Right lobe of liver (tissue), 6 donors: ENCODE measurements at regions not wholly inside any gene's neighbourhood (a gene's known extent, or its start where the extent isn't known, plus 50 kb on each side); places are given as distances from the start of the nearest gene placed in this dataset.

Experiments used
- ATAC-seq, 4 donors: fragments of 200-7000 bp; cut with Tn5 transposase; one replicate each; pipeline ENCODE4 v1.9.1; 2020; ENCODE audit warnings: mild to moderate bottlenecking in 4 of 4, moderate library complexity in 4 of 4
- DNase-seq, 3 donors: peaks; one replicate each; pipeline ENCODE4 v3.0.0-alpha.2; 2020
- H3K27ac ChIP-seq, 3 donors: fragments of 200-600 bp; one replicate each; pipeline ENCODE4 v1.8.0; 2022
- H3K27me3 ChIP-seq, 2 donors: fragments of 200-600 bp; one replicate each; pipeline ENCODE4 v1.8.0; 2022
- H3K36me3 ChIP-seq, 4 donors: fragments of 200-600 bp; sonication (generic) in 1 of 4; one replicate each; pipeline versions ENCODE4 v1.5.1 to v1.8.0; 2017 to 2022; ENCODE audit warnings: control low read depth in 1 of 4
- H3K4me1 ChIP-seq, 4 donors: fragments of 200-600 bp; sonication (generic) in 1 of 4; one replicate each; pipeline versions ENCODE4 v1.5.1 to v1.8.0; 2017 to 2022; ENCODE audit warnings: control low read depth in 1 of 4
- H3K4me3 ChIP-seq, 3 donors: fragments of 200-600 bp; one replicate each; pipeline ENCODE4 v1.8.0; 2022
- H3K9me3 ChIP-seq, 4 donors: fragments of 200-600 bp; sonication (generic) in 1 of 4; one replicate each; pipeline versions ENCODE4 v1.5.1 to v1.8.0; 2017 to 2022; ENCODE audit warnings: control low read depth in 1 of 4
- CTCF ChIP-seq, 4 donors: fragments of 200-600 bp in 3 of 4; fragments of 450-650 bp in 1 of 4; IDR thresholded peaks; one replicate each; pipeline versions ENCODE4 v1.5.1 to v1.8.0; 2016 to 2022; ENCODE audit warnings: antibody characterized with exemption in 4 of 4, mild to moderate bottlenecking in 2 of 4
- POLR2A ChIP-seq: fragments of 450-650 bp; IDR thresholded peaks from one replicate; pipeline ENCODE4 v1.6.1; 2017; ENCODE audit warnings: antibody characterized with exemption, mild to moderate bottlenecking
- WGBS: methylation state at CpG from one replicate; pipeline ENCODE4 v1.1.6; 2018; ENCODE audit warnings: low coverage, low lambda C conversion rate; ENCODE audit not compliant: insufficient coverage; ENCODE audit errors: missing lambda C conversion rate; 5-methylcytosine and 5-hydroxymethylcytosine counted together
- intact Hi-C, 2 donors: fragments of 100-400 bp; cut with DNase I; formaldehyde crosslinking; loops; one replicate each; pipeline versions ENCODE4 v1.11.2 to v1.14.1; 2022
- small RNA-seq, 2 experiments: library from RNA; depleted of rRNA; stranded (forward); fragments of <200 nt; gene quantifications; one replicate each; pipeline ENCODE3, GENCODE V24; 2016
- donor health status: DM: no; HTN: yes; CAD: no.
- donor health status: DM: no; HTN: no; CAD: no.
- donor health status: DM: no; HTN: no; CAD: no.
- donor health status: DM: no; HTN: yes; CAD: no.
- donor health status: DM: no; HTN: yes; CAD: no.

- no peak overlapping the region for H3K4me3 ChIP-seq
These were observed 77.3 kb downstream of the EMP1 start for GRCh38 chr12:13273850-13274249.

DNA sequence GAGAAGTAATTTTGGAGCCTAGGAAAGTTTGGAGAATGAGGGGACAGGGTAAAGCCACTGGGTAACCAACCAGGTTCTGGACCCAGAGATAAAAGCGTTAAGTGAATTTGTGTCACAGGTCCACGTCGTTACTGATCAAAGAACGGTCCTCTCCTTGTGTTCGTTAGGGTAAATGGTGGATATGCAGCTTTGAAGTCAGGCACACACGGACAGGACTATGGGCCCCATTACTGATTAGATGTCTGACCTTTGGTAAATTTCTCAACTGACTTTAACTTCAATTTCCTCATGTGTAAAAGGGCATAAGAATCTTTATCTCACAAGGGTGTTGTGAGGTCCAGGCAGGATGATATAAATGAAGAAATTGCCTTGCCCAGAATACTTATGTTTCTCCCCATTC is 76.6 kb downstream of the EMP1 start:
- 21% methylated on average over 6 of the region's 6 CpGs for WGBS
- no peaks in the 10 kb centered on the region for H3K36me3 ChIP-seq
- H3K9me3 ChIP-seq: no peaks in the 10 kb centered on the region
- H3K4me1 ChIP-seq: peaks cover 0 to 1% (median 0%) of the 10 kb centered on the region in 4 donors
- ATAC-seq (peak in 1 of 4 donors; percentile 29), DNase-seq (no peak)
- TF ChIP-seq POLR2A: no peak
- no peak for TF ChIP-seq CTCF (IDR thresholded peaks at IDR 0.05)
- no peaks in the 10 kb centered on the region for H3K27me3 ChIP-seq
- intact Hi-C loops: loop anchor here (10.0 kb wide), 2 partner anchors 262 to 392 kb away; no protein-coding TSS in a partner anchor
- no peak overlapping the region for H3K4me3 ChIP-seq
- H3K27ac ChIP-seq: no peak overlapping the region

More at GRCh38 chr12:13273850-13274249, 77.3 kb downstream of the EMP1 start:
- no peaks in the 10 kb centered on the region for H3K9me3 ChIP-seq
- H3K27me3 ChIP-seq: no peaks in the 10 kb centered on the region
- 59% methylated on average over 11 of the region's 12 CpGs for WGBS
- intact Hi-C loops: loop anchor here (10.0 kb wide), 2 partner anchors 261 to 391 kb away; no protein-coding TSS in a partner anchor
- no peak overlapping the region for H3K27ac ChIP-seq
- H3K36me3 ChIP-seq: no peaks in the 10 kb centered on the region
- DNase-seq (no peak), ATAC-seq (no peak)
- peaks cover 0 to 6% (median 0%) of the 10 kb centered on the region in 4 donors for H3K4me1 ChIP-seq
- TF ChIP-seq CTCF (IDR thresholded peaks at IDR 0.05) (no peak), POLR2A (no peak)

GRCh38 chr12:13270817-13271216 is 74.3 kb downstream of the EMP1 start:
- Histone ChIP-seq H3K4me3 (no peak overlapping the region), H3K27ac (no peak overlapping the region), H3K36me3 (no peaks in the 10 kb centered on the region), H3K4me1 (no peaks in the 10 kb centered on the region), H3K27me3 (no peaks in the 10 kb centered on the region), H3K9me3 (no peaks in the 10 kb centered on the region)
- ATAC-seq (no peak), DNase-seq (no peak)
- intact Hi-C loops: loop anchor here (10.0 kb wide), 2 partner anchors 264 to 394 kb away; no protein-coding TSS in a partner anchor
- no CpG with 5 or more reads among the region's 4 CpGs for WGBS
- no peak for TF ChIP-seq POLR2A
- TF ChIP-seq CTCF (IDR thresholded peaks at IDR 0.05): no peak

Small RNA genes in the stretch of these regions (small RNA-seq; reads per million reads assigned to genes)
- 0 to 0.13 reads per million in 2 experiments for gene RNA5SP353
- gene RNU6-590P: 0 reads per million in 2 experiments
